ENCODE measurements at regions not wholly inside any gene's neighbourhood (a gene's known extent, or its start where the extent isn't known, plus 50 kb on each side); places are given as distances from the start of the nearest gene placed in this dataset.

- TF ChIP-seq POLR2A (IDR thresholded peaks at IDR 0.05) (no peak), CTCF (IDR thresholded peaks at IDR 0.05) (no peak)
- Histone ChIP-seq H3K27me3 (no peaks in the 10 kb centered on the region), H3K9me3 (no peaks in the 10 kb centered on the region), H3K27ac (no peak overlapping the region), H3K36me3 (no peaks in the 10 kb centered on the region), H3K4me1 (no peaks in the 10 kb centered on the region), H3K4me3 (no peak overlapping the region)
- intact Hi-C loops (cut with DNase I), result no loop called here
- 70% methylated on average over 2 of the region's 2 CpGs for WGBS (ENCODE audit: insufficient coverage, low coverage, low lambda C conversion rate, missing lambda C conversion rate)
- ATAC-seq (no peak), DNase-seq (no peak)
Measured at GRCh38 chr10:35911954-35912353, 269.9 kb upstream of the FZD8 start.

- no peak overlapping the region for H3K4me3 ChIP-seq
- H3K36me3 ChIP-seq, result no peaks in the 10 kb centered on the region
- ATAC-seq, result no peak
- no peak for DNase-seq
- no peaks in the 10 kb centered on the region for H3K27me3 ChIP-seq
- TF ChIP-seq CTCF (IDR thresholded peaks at IDR 0.05) (no peak), POLR2A (IDR thresholded peaks at IDR 0.05) (no peak)
- 71% methylated on average over 3 of the region's 3 CpGs for whole genome bisulfite sequencing (ENCODE audit: insufficient coverage, low coverage, low lambda C conversion rate, missing lambda C conversion rate)
- no peaks in the 10 kb centered on the region for H3K4me1 ChIP-seq
- no peak overlapping the region for H3K27ac ChIP-seq
- intact Hi-C loops (cut with DNase I), result no loop called here
- no peaks in the 10 kb centered on the region for H3K9me3 ChIP-seq
Measured at GRCh38 chr10:35911233-35911632, 269.1 kb upstream of the FZD8 start.

- Histone ChIP-seq H3K36me3 (no peaks in the 10 kb centered on the region), H3K4me3 (no peak overlapping the region), H3K27me3 (no peaks in the 10 kb centered on the region), H3K9me3 (no peaks in the 10 kb centered on the region), H3K4me1 (no peaks in the 10 kb centered on the region), H3K27ac (no peak overlapping the region)
- no peak for ATAC-seq
- WGBS (ENCODE audit: insufficient coverage, low coverage, low lambda C conversion rate, missing lambda C conversion rate), result 30% methylated on average over 3 of the region's 3 CpGs
- DNase-seq, result no peak
- TF ChIP-seq POLR2A (IDR thresholded peaks at IDR 0.05) (no peak), CTCF (IDR thresholded peaks at IDR 0.05) (no peak)
- intact Hi-C loops (cut with DNase I), result no loop called here
Measured at GRCh38 chr10:35910234-35910633, 268.1 kb upstream of the FZD8 start.

- ATAC-seq, result no peak
- no peak overlapping the region for H3K4me3 ChIP-seq
- intact Hi-C loops (cut with DNase I), result no loop called here
- no peak for DNase-seq
- WGBS (ENCODE audit: insufficient coverage, low coverage, low lambda C conversion rate, missing lambda C conversion rate), result 68% methylated on average over 11 of the region's 12 CpGs
- H3K4me1 ChIP-seq, result no peaks in the 10 kb centered on the region
- TF ChIP-seq POLR2A (IDR thresholded peaks at IDR 0.05), result no peak
- TF ChIP-seq CTCF (IDR thresholded peaks at IDR 0.05), result no peak
- H3K27ac ChIP-seq, result no peak overlapping the region
- H3K9me3 ChIP-seq, result no peaks in the 10 kb centered on the region
- H3K27me3 ChIP-seq, result no peaks in the 10 kb centered on the region
- H3K36me3 ChIP-seq, result no peaks in the 10 kb centered on the region
Measured at GRCh38 chr10:35909121-35909720, 267.1 kb upstream of the FZD8 start.

GRCh38 chr10:35908451-35908850 lies 266.4 kb upstream of the FZD8 start:
- no peak for TF ChIP-seq CTCF (IDR thresholded peaks at IDR 0.05)
- no peak for TF ChIP-seq POLR2A (IDR thresholded peaks at IDR 0.05)
- Histone ChIP-seq H3K4me1 (no peaks in the 10 kb centered on the region), H3K36me3 (no peaks in the 10 kb centered on the region), H3K4me3 (no peak overlapping the region), H3K27me3 (no peaks in the 10 kb centered on the region), H3K9me3 (no peaks in the 10 kb centered on the region), H3K27ac (no peak overlapping the region)
- intact Hi-C loops (cut with DNase I), result no loop called here
- ATAC-seq (no peak), DNase-seq (no peak)
- WGBS (ENCODE audit: insufficient coverage, low coverage, low lambda C conversion rate, missing lambda C conversion rate), result 86% methylated on average over 2 of the region's 2 CpGs

All from right lobe of liver (tissue), 6 donors.